ENCODE measurements at regions not wholly inside any gene's neighbourhood (a gene's known extent, or its start where the extent isn't known, plus 50 kb on each side); places are given as distances from the start of the nearest gene placed in this dataset.

DNA sequence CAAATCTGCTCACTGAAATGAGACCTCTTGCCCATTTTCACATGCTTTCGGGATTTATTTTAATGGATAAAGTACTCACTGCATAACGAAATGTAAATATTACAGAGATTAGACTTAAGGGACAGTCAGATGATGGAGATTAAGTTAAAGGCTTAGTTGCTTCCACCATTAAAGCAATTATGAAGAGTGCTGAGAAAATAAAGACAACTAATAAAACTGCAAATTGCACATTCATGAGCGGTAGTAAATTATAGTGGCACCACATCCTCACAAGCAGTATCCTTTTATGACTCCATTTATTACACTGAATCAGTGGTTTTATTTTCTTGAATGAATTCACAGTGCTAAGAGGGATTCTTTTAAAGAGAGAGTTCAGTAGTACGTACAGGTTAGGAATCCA, 76.2 kb upstream of the TMED7 start:
- TF ChIP-seq, protein P1, sequence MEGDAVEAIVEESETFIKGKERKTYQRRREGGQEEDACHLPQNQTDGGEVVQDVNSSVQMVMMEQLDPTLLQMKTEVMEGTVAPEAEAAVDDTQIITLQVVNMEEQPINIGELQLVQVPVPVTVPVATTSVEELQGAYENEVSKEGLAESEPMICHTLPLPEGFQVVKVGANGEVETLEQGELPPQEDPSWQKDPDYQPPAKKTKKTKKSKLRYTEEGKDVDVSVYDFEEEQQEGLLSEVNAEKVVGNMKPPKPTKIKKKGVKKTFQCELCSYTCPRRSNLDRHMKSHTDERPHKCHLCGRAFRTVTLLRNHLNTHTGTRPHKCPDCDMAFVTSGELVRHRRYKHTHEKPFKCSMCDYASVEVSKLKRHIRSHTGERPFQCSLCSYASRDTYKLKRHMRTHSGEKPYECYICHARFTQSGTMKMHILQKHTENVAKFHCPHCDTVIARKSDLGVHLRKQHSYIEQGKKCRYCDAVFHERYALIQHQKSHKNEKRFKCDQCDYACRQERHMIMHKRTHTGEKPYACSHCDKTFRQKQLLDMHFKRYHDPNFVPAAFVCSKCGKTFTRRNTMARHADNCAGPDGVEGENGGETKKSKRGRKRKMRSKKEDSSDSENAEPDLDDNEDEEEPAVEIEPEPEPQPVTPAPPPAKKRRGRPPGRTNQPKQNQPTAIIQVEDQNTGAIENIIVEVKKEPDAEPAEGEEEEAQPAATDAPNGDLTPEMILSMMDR (IDR thresholded peaks at IDR 0.05): no peak
- no peak for TF ChIP-seq POLR2AphosphoS5 (IDR thresholded peaks at IDR 0.05)
